ENCODE measurements at regions not wholly inside any gene's neighbourhood (a gene's known extent, or its start where the extent isn't known, plus 50 kb on each side); places are given as distances from the start of the nearest gene placed in this dataset.

DNA sequence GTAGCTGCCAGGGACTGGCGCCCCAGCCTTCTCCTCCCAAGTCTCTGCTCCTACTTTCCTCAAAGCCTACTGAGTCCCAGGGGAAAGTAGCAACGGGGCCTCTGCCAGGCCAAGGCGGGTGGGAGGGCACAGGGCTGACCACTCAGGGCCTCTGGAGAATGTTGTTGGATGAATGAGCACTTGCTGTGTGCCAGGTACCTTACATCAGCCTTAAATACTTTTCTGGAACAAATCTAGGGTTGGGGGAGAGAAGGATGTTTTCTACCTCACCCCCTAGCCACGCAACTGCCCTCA is 119.3 kb upstream of the ZBTB40 start:
- no peak for TF ChIP-seq POLR2A (IDR thresholded peaks at IDR 0.05)
- TF ChIP-seq, protein P1, sequence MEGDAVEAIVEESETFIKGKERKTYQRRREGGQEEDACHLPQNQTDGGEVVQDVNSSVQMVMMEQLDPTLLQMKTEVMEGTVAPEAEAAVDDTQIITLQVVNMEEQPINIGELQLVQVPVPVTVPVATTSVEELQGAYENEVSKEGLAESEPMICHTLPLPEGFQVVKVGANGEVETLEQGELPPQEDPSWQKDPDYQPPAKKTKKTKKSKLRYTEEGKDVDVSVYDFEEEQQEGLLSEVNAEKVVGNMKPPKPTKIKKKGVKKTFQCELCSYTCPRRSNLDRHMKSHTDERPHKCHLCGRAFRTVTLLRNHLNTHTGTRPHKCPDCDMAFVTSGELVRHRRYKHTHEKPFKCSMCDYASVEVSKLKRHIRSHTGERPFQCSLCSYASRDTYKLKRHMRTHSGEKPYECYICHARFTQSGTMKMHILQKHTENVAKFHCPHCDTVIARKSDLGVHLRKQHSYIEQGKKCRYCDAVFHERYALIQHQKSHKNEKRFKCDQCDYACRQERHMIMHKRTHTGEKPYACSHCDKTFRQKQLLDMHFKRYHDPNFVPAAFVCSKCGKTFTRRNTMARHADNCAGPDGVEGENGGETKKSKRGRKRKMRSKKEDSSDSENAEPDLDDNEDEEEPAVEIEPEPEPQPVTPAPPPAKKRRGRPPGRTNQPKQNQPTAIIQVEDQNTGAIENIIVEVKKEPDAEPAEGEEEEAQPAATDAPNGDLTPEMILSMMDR (IDR thresholded peaks at IDR 0.05): no peak
